ENCODE measurements at regions not wholly inside any gene's neighbourhood (a gene's known extent, or its start where the extent isn't known, plus 50 kb on each side); places are given as distances from the start of the nearest gene placed in this dataset.

- H3K14ac ChIP-seq (ENCODE audit: insufficient read length): no peak overlapping the region
- H3K9me3 ChIP-seq (ENCODE audit: insufficient read depth in 2 of 2, low read depth in 1 of 2, low read length in 1 of 2): no peaks in the 10 kb centered on the region
- H2BK15ac ChIP-seq (ENCODE audit: low read length): no peak overlapping the region
- DNase-seq (ENCODE audit: low read depth in 1 of 2, low spot score in 2 of 2): no peak
- no peak overlapping the region for H2AFZ ChIP-seq (ENCODE audit: low read length)
- H3K56ac ChIP-seq (replicated peaks; ENCODE audit: insufficient read length, low read depth, low read length): no peak overlapping the region
- H2BK5ac ChIP-seq (ENCODE audit: low read depth, low read length): no peak overlapping the region
- no peak overlapping the region for H3K9ac ChIP-seq (replicated peaks in 1 of 4; ENCODE audit: extremely low read depth in 1 of 4, low read depth in 3 of 4, low read length in 3 of 4)
- H4K8ac ChIP-seq (ENCODE audit: extremely low read depth, insufficient read depth, low read length): no peak overlapping the region
- no peak overlapping the region for H3K4me3 ChIP-seq (ENCODE audit: extremely low read depth in 1 of 4, insufficient read depth in 2 of 4, low read depth in 3 of 4, low read length in 4 of 4)
- no peaks in the 10 kb centered on the region for H3K79me1 ChIP-seq (ENCODE audit: low read depth, low read length)
- no peaks in the 10 kb centered on the region for H4K20me1 ChIP-seq (replicated peaks in 1 of 2; ENCODE audit: control insufficient read depth in 1 of 2, insufficient read depth in 2 of 2, low read length in 2 of 2)
- ChIA-PET POLR2A (ENCODE audit: partially characterized antibody) (no interaction called here), CTCF (ENCODE audit: partially characterized antibody) (interaction anchor here (0.6 to 1.3 kb wide), 5 partner anchors 8 to 57 kb away, joined by 3 to 7 read pairs (median 3); no protein-coding TSS in a partner anchor)
- no peak overlapping the region for H3K4me2 ChIP-seq (ENCODE audit: insufficient read depth in 1 of 2, low read depth in 2 of 2, low read length in 2 of 2)
- no peak for FAIRE-seq
- no peak overlapping the region for H4K91ac ChIP-seq (replicated peaks; ENCODE audit: insufficient read length, low read length)
- no peaks in the 10 kb centered on the region; a peak in 1 of 7 replicates for H3K4me1 ChIP-seq (replicated peaks in 1 of 4; ENCODE audit: control insufficient read depth in 3 of 4, insufficient read depth in 4 of 4, low read length in 3 of 4)
- H3K23me2 ChIP-seq (ENCODE audit: low read depth, low read length): no peaks in the 10 kb centered on the region; the same call in 1 of the 2 replicates
- H3K4ac ChIP-seq (replicated peaks; ENCODE audit: insufficient read length, low read depth, low read length): no peak overlapping the region
- H3K27me3 ChIP-seq (replicated peaks in 1 of 4; ENCODE audit: control insufficient read depth in 3 of 4, extremely low read depth in 1 of 4, insufficient read depth in 3 of 4, low read length in 3 of 4): no peaks in the 10 kb centered on the region
- H3K18ac ChIP-seq (ENCODE audit: extremely low read depth, low read length): no peak overlapping the region
- H2BK120ac ChIP-seq (replicated peaks; ENCODE audit: low read depth, low read length): no peak overlapping the region
- H3K23ac ChIP-seq (ENCODE audit: insufficient read length): no peak overlapping the region
- no peak overlapping the region for H2BK20ac ChIP-seq (ENCODE audit: low read length)
- H3K79me2 ChIP-seq (ENCODE audit: control insufficient read depth in 1 of 2, insufficient read depth in 2 of 2, low read length in 2 of 2): no peaks in the 10 kb centered on the region
- H3K36me3 ChIP-seq (ENCODE audit: control insufficient read depth in 2 of 4, insufficient read depth in 4 of 4, low read length in 3 of 4): no peaks in the 10 kb centered on the region
- no peak overlapping the region for H2BK12ac ChIP-seq (ENCODE audit: low read depth, low read length)
- TF ChIP-seq KDM4A (IDR thresholded peaks at IDR 0.05; ENCODE audit: low read depth, low read length, severe bottlenecking): no peak
- no peak for TF ChIP-seq ASH2L (IDR thresholded peaks at IDR 0.05; ENCODE audit: low read length)
- no peak for TF ChIP-seq GABPA (IDR thresholded peaks at IDR 0.05; ENCODE audit: borderline replicate concordance, insufficient read depth, low read length)
- TF ChIP-seq SIN3A (conservative IDR thresholded peaks at IDR 0.05 in 1 of 2, IDR thresholded peaks at IDR 0.05 in 1 of 2; ENCODE audit: low read depth in 1 of 2, low read length in 2 of 2): no peak
- no peak for TF ChIP-seq SIX5 (IDR thresholded peaks at IDR 0.05; ENCODE audit: low read depth, low read length)
- no peak overlapping the region for H4K5ac ChIP-seq (ENCODE audit: insufficient read length, low read depth, low read length)
- H3K27ac ChIP-seq (ENCODE audit: low read depth, low read length): no peak overlapping the region
- no peak overlapping the region for H2AK5ac ChIP-seq (ENCODE audit: low read depth, low read length)
Measured at GRCh38 chr7:14959339-14959738, 56.8 kb upstream of the DGKB start.
